Esophagus squamous epithelium (tissue), 4 donors: ENCODE measurements at regions not wholly inside any gene's neighbourhood (a gene's known extent, or its start where the extent isn't known, plus 50 kb on each side); places are given as distances from the start of the nearest gene placed in this dataset.

Experiments
- CTCF ChIP-seq, 6 experiments: fragments of 450-650 bp in 4 of 6; fragments of 200-600 bp in 2 of 6; sonication (generic) in 2 of 6; IDR thresholded peaks; one replicate each; pipeline ENCODE4 v1.5.1; 2016 to 2019; ENCODE audit warnings: antibody characterized with exemption in 6 of 6, mild to moderate bottlenecking in 4 of 6, moderate library complexity in 4 of 6
- POLR2A ChIP-seq, 4 donors: fragments of 450-650 bp; IDR thresholded peaks; one replicate each; pipeline ENCODE4 v1.6.1; 2017; ENCODE audit warnings: antibody characterized with exemption in 4 of 4, mild to moderate bottlenecking in 4 of 4, moderate library complexity in 3 of 4

GRCh38 chr10:124308056-124308645 lies 110.6 kb downstream of the OAT start:
- no peak for TF ChIP-seq CTCF (IDR thresholded peaks at IDR 0.05)
- no peak for TF ChIP-seq POLR2A (IDR thresholded peaks at IDR 0.05)
